ENCODE measurements at regions not wholly inside any gene's neighbourhood (a gene's known extent, or its start where the extent isn't known, plus 50 kb on each side); places are given as distances from the start of the nearest gene placed in this dataset.

DNA sequence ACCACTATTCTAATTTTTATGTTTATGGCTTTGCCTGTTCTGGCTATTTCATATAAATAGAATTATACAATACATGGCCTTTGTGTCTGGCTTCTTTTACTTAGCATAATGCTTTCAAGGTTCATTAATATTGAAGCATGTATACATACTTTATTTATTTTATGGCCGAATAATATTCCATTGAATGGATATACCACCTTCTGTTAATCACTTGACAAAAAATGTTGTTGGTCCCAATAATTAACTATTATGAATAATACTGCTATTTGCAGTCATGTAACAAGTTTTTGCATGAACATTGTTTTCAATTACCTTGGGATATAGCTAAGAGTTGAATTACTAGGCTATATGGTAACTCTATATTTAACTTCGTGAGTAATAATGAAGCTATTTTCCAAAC, 767.5 kb downstream of the INHBA start:
- no peak for DNase-seq (ENCODE audit: low spot score)

DNA sequence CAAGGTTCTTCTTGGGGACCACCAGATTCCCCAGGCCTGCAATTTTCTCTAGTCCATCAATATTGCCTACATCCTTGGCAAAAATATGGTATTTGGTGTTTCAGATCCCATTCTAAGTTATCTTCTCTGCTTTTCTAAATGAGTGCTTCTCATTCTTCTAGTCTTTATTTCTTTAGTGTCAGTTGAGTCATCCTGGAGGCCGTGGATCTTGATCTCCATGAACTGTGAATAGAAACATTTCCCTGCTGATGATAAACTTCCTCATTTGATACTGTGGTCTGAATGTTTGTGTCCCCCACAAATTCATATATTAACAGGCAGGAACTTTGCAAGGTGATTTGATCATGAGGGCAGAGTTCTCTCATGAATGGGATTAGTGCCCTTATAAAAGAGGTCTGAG, 779.3 kb downstream of the INHBA start:
- DNase-seq (ENCODE audit: low spot score) = no peak

DNA sequence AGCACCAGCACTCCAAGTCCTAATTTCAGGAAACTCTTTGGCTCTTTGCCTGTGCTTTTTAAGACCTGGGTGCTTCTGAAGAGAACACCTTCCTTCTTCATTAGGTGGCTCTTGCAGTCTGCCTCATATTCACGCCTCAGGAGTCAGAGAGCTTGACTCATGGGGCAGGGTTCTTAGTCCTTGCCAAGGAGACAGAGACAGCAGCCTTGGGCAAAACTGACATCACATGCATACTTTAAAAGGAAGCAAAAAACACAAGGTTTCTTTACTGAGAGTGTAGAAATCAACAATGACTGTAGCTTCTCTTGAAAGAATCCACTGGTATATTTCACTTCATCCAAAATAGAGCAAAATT, 780.6 kb downstream of the INHBA start:
- no peak for DNase-seq (ENCODE audit: low spot score)

DNA sequence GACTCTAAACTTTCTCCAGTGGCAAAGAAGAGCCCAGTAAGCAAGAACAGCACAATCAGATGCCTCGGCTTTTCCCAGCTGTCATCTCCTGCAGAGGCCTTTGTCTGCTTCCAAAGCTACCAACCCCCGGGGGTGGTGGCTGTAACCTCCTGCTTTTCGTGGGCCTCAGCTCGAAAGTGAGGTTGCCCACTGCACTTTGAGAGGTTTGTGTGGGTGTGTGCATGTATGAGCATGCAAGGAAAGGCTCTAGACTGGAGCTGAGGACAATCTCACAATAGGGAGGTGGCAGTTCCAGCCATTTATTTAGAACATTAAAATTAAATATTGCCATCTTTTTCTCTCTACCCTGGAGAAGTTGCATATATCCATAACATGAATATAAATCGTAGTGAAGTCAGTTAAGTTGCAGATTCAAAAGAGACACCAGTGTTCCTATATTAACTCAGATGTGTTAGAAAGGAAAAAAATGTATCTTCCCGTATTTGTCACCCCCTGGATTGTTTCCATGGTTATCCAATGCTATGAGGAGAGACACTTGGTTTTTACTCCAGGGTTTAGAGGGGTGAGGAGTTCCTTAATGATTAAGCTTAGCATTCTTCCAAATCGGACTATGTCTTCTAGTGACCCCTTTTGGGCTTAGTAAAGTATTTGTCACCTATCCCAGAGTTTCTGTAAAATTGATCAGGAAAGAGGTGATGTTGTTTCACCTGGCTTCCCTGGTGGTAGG, 781.1 kb downstream of the INHBA start:
- no peak for DNase-seq (ENCODE audit: low spot score)

DNA sequence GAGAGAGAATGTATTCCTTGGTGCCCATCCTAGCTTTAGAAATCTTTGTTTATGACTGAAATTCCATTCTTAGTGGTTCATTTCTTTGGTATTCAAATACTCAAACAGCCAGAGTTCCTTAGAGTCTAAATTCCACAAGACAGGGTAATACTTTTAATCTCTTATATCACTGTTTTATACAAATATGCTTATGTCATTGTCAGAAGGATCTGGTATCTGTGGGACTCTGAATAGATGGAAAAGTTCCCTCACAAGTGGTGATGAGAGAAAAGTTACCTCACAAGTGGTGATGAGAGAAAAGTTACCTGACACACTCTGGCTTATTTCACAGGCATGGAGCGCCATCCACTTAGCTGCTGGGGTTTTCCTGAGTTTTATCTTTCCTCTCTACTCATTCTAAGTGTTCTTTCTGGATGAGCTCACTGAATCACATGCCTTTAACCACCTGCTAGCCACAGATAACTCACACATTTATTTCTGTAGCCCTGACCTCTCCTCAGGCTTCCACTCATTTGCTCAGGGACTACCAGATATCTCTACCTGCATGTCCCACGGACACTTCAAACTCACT, 784.0 kb downstream of the SUGCT start:
- no peak for DNase-seq (ENCODE audit: low spot score)

DNA sequence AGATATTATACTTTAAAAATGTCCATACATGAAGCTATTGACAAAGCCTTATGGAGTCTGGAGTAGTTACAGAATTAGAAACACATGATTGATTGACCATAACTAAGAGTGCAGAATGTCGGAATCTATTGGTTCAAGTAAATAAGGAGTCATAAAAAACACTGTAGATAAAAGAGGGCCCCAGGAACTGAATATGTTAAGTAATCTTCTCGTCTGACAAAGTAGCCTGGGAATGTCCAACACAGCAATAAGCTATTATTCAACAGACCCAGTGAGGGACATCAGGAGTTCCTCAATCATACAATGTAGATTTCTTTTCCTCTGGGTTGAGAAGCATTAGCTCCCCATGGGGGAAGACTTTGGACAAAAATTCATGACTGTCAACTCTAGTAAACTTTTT, 782.0 kb downstream of the SUGCT start:
- DNase-seq (ENCODE audit: low spot score) = no peak

DNA sequence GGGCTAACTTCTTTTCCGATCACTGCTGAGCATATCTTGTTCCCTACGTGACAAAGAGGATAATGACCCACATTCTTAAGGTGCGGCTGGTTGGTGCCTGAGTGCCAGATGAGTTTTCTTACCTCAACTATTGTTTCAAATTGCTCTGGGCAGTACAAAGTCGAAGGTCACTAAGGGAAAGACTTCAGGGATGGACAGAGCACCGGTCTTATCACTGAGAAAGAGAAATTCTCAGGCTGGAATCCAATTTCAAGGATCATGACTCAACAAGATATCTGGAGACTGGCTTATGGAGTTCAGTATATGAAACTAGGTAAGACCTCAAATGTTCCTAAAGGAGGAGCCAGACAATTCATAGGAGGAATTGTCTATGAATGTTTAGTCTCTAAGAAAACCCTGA, 780.3 kb downstream of the SUGCT start:
- no peak for DNase-seq (ENCODE audit: low spot score)
